Activated naive CD4-positive, alpha-beta T cell treated with anti-CD3 and anti-CD28 coated beads, Interleukin-2, amount 50 U/mL, for 24 hours (primary cell): ENCODE measurements at regions not wholly inside any gene's neighbourhood (a gene's known extent, or its start where the extent isn't known, plus 50 kb on each side); places are given as distances from the start of the nearest gene placed in this dataset.
"Not testable (repeated sequence)": the region's sequence is repeated elsewhere in the genome, so short reads cannot be mapped to it uniquely, and the experiment has no call there.

Experiments used
- H3K27ac Mint-ChIP-seq: one replicate; pipeline ENCODE4 v1.8.0; 2021; ENCODE audit warnings: mild to moderate bottlenecking, mixed read lengths
- H3K27me3 Mint-ChIP-seq: one replicate; pipeline ENCODE4 v1.8.0; 2021; ENCODE audit warnings: mixed read lengths
- H3K36me3 Mint-ChIP-seq: one replicate; pipeline ENCODE4 v1.8.0; 2021; ENCODE audit warnings: mixed read lengths
- H3K4me1 Mint-ChIP-seq: one replicate; pipeline ENCODE4 v1.8.0; 2021; ENCODE audit warnings: mixed read lengths
- H3K4me3 Mint-ChIP-seq: one replicate; pipeline ENCODE4 v1.8.0; 2021; ENCODE audit warnings: mild to moderate bottlenecking, mixed read lengths
- H3K9me3 Mint-ChIP-seq: one replicate; pipeline ENCODE4 v1.8.0; 2021; ENCODE audit warnings: mixed read lengths

DNA sequence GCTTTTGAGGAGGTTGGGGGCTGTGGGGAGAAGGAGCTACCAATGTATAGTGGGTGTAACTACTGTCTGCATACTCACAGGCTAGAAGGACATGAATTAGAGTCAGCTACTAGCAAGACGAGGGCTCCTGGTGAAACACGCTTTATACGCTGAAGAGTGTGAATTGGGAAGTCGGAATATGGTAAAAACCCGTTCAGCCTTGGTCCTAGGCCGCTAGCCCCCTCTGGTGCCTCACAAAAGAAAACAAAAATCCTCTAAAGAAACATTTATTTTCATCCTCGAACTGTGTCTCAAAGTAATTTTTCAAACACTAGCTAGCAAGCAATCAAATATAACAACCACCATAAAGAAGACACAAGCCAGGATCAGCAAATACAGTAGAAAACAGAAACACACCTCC lies 338.1 kb upstream of the SEMA3C start:
- H3K4me3 Mint-ChIP-seq: no peak overlapping the region
- H3K36me3 Mint-ChIP-seq: no peaks in the 10 kb centered on the region
- peaks cover 16% of the 10 kb centered on the region for H3K9me3 Mint-ChIP-seq
- H3K27ac Mint-ChIP-seq: no peak overlapping the region
- H3K27me3 Mint-ChIP-seq: no peaks in the 10 kb centered on the region
- no peaks in the 10 kb centered on the region for H3K4me1 Mint-ChIP-seq

DNA sequence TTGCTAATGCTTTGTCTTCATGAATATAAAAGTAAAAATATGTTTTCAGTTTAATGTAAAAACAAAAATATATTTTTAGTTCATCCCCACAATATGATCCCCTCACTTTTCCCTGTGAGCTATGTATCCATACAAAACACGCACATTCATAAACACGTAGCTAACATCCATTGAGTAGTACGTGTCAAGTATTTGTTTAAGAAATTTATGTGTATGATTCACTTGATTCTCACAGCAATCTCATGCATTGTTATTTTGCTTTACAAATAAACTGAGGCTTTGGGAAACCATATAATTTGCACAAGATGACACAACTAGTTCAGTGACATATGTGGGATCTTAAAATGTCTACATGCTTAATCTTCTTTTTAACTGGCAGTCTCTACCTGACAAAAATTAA lies 329.6 kb upstream of the SEMA3C start:
- no peaks in the 10 kb centered on the region for H3K36me3 Mint-ChIP-seq
- H3K27me3 Mint-ChIP-seq: no peaks in the 10 kb centered on the region

DNA sequence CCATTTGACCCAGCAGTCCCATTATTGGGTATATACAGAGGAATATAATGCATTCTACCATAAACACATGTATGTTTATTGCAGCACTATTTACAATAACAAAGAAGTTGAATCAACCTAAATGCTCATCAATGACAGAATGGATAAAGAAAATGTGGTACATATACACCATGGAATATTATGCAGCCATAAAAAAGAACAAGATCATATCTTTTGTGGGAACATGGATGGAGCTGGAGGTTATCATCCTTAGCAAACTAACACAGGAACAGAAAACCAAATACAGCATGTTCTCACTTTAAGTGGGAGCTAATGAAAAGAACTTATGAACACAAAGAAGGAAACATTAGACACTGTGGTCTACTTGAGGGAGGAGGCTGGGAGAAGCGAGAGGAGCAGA lies 328.5 kb upstream of the SEMA3C start:
- H3K9me3 Mint-ChIP-seq: not testable (repeated sequence)

More for the DNA sequence above, 329.6 kb upstream of the SEMA3C start:
- H3K4me1 Mint-ChIP-seq: no peaks in the 10 kb centered on the region
- no peak overlapping the region for H3K27ac Mint-ChIP-seq
- peaks cover 4% of the 10 kb centered on the region for H3K9me3 Mint-ChIP-seq
- no peak overlapping the region for H3K4me3 Mint-ChIP-seq

DNA sequence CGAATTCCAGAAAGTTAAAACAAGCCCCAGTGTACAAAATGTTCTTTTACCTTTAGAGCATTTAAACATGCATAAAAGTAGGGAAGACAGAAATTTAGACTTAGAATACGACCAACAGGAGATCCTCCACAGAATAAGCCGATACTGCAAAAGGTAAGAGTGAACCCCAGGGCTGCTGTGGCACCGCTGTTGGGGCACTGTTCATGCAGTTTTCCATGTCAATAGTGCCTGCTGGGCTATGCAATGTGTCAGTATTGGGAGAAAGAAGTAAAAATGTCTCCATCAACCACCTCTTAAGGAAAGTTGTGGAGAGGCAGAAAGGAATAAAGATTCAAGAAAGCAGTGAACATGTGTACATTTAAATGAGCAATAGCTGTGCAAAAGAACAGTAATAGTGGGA lies 326.5 kb upstream of the SEMA3C start:
- peaks cover 4% of the 10 kb centered on the region for H3K9me3 Mint-ChIP-seq
- H3K4me1 Mint-ChIP-seq: no peaks in the 10 kb centered on the region
- H3K4me3 Mint-ChIP-seq: no peak overlapping the region
- H3K36me3 Mint-ChIP-seq: no peaks in the 10 kb centered on the region
- no peaks in the 10 kb centered on the region for H3K27me3 Mint-ChIP-seq
- no peak overlapping the region for H3K27ac Mint-ChIP-seq

More for the DNA sequence above, 328.5 kb upstream of the SEMA3C start:
- H3K27ac Mint-ChIP-seq, H3K4me1 Mint-ChIP-seq, H3K4me3 Mint-ChIP-seq, H3K27me3 Mint-ChIP-seq, H3K36me3 Mint-ChIP-seq: not testable (repeated sequence)

DNA sequence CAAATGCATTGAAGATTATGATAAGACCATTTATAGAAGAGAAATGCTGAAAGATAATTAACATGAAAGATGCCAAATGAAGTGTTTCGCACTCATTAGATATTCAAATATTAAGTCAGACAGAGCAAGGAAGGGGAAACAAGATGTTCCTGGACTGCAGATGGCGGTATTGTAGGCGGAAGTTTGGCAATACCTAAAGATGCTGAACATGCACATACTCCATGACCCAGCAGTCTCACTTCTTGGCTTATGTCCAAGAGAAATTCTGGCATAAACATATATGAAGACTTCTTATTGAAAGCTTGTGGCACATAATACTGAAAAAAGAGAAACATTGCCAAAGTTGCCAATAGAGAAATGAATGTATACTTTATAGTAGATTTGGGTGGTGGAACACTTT lies 325.4 kb upstream of the SEMA3C start:
- Mint-ChIP-seq H3K4me3 (no peak overlapping the region), H3K4me1 (no peaks in the 10 kb centered on the region), H3K27ac (no peak overlapping the region), H3K27me3 (no peaks in the 10 kb centered on the region), H3K9me3 (peaks cover 4% of the 10 kb centered on the region), H3K36me3 (no peaks in the 10 kb centered on the region)

DNA sequence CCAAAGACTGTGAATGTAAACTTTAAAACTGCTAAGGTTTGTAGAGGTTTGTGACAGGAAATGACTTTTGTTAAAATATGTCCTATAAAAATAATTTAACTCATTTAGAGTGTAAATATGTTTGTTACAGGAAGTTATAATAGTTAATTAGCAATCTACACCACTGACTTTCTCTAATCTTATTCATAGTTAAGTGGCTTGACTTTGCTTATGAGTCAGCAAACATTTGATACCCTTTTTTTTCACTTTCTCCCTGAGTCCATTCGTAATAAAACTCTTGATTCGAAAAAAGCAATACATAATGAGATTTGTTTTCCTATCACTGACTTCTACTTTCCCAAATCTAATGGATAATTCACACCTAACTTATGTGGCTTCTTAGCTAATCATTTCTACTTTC lies 317.7 kb upstream of the SEMA3C start:
- Mint-ChIP-seq H3K27ac (no peak overlapping the region), H3K4me1 (no peaks in the 10 kb centered on the region), H3K4me3 (no peak overlapping the region)

DNA sequence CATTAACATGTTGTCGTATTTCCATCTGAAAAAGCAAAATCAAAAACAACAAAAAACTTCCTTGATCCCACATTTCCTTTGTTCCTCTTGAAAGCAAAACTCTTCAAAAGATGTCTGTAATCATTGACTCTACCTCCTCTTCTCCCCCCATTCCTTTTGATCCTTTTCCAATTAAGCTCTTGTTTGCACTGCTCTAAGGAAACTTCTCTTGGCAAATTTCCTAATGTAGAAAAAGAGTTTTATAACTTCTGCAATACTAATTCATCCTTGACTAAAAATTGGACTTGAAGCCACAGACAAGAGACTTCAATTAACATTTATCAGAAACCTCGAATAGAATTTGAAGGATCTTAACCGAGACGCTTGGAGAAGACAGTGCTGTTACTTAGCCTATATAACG lies 317.1 kb upstream of the SEMA3C start:
- H3K9me3 Mint-ChIP-seq: no peaks in the 10 kb centered on the region
- H3K27ac Mint-ChIP-seq: no peak overlapping the region

More for the DNA sequence above, 317.7 kb upstream of the SEMA3C start:
- Mint-ChIP-seq H3K36me3 (no peaks in the 10 kb centered on the region), H3K27me3 (no peaks in the 10 kb centered on the region), H3K9me3 (no peaks in the 10 kb centered on the region)

DNA sequence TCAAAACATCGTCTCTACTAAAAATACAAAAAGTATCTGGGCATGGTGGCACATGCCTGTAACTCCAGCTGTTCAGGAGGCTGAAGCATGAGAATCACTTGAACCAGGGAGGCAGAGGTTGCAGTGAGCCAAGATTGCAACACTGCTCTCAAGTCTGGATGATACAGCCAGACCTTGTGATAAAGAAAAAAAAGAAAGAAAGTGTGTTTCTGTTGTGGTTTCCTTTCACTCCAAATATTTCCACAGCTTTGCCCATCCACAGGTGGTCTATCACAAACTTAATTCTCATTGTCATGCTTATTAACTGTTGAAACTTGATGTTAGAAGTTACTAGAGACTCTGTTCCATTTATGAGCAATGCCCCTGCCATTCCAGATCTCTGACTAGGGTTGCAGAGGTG lies 316.0 kb upstream of the SEMA3C start:
- Mint-ChIP-seq H3K4me3 (no peak overlapping the region), H3K4me1 (no peaks in the 10 kb centered on the region), H3K36me3 (no peaks in the 10 kb centered on the region), H3K27me3 (no peaks in the 10 kb centered on the region), H3K9me3 (no peaks in the 10 kb centered on the region), H3K27ac (no peak overlapping the region)

More for the DNA sequence above, 317.1 kb upstream of the SEMA3C start:
- H3K27me3 Mint-ChIP-seq: no peaks in the 10 kb centered on the region
- H3K4me3 Mint-ChIP-seq: no peak overlapping the region
- H3K36me3 Mint-ChIP-seq: no peaks in the 10 kb centered on the region
- no peaks in the 10 kb centered on the region for H3K4me1 Mint-ChIP-seq

DNA sequence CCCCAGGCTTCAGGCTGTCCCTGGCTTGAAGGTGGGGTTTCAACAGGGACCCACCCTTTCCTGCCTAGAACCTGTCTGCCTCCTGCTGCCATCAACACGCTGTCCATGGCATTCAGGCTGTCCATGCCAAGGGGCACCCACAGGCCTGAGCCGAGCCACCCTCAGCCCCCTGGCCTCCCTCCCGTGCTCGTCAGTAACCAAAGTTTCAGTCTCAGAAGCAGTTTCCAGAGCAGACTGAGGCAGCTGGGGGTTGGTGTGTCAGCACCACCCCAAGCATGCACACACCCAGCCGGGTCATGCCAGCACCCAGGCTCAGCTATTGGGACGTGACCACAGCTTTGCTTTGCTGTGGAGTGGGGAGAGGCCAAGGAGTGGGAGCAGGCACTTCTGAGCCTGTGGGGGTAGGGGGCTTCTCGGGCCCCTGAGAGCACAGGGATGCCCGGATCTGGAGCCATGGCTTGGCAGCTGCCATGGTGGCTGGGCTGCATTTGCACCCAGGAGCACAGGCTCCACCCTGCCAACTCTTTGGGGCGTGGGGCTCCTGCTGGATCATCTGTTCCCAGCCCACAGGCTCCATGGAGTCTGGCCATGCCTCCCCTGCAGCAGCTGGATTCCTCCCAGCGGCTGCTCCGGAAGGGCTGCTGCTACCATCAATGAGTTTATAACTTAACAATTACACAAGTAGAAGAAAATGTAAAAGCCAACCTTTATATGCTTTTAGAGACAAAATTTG lies 314.5 kb upstream of the SEMA3C start:
- Mint-ChIP-seq H3K27ac (no peak overlapping the region), H3K9me3 (peaks cover 5% of the 10 kb centered on the region), H3K36me3 (no peaks in the 10 kb centered on the region), H3K27me3 (no peaks in the 10 kb centered on the region), H3K4me1 (no peaks in the 10 kb centered on the region), H3K4me3 (no peak overlapping the region)

DNA sequence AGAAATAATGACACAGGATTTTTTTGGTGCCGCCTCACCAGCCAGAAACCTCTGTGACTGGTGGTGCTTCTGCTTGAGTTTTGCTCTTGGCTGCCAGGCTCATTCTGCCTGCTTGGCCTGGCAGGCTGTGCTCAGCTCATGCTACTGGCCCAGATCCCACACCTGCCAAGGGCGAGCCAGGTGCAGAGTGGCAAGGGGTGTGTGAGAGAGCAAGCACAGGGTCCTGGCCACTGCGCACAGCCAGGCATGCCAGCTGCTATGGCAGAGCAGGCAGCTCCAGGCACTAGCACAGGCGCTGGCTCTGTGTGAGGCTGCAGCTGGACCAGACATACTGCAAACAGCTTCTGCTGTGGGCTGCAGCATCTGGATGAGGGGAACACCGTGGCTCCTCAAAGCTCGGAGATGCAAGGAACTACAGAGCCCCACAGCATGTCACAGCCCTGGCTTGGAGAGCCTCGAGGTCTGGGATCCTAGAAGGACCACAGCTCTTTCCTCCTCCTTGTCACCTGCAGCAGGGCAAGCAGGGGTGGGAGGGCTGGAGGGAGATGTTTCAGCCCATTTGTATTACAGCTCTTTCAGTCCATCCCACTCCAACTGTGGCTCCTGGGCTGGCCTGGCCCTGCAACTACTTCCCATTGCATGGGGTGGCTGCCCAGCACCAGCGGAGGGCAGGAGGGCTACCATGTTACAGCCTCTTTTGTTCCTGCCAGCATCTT lies 313.4 kb upstream of the SEMA3C start:
- Mint-ChIP-seq H3K4me1 (no peaks in the 10 kb centered on the region), H3K9me3 (peaks cover 5% of the 10 kb centered on the region), H3K36me3 (no peaks in the 10 kb centered on the region), H3K4me3 (no peak overlapping the region), H3K27me3 (no peaks in the 10 kb centered on the region), H3K27ac (no peak overlapping the region)

DNA sequence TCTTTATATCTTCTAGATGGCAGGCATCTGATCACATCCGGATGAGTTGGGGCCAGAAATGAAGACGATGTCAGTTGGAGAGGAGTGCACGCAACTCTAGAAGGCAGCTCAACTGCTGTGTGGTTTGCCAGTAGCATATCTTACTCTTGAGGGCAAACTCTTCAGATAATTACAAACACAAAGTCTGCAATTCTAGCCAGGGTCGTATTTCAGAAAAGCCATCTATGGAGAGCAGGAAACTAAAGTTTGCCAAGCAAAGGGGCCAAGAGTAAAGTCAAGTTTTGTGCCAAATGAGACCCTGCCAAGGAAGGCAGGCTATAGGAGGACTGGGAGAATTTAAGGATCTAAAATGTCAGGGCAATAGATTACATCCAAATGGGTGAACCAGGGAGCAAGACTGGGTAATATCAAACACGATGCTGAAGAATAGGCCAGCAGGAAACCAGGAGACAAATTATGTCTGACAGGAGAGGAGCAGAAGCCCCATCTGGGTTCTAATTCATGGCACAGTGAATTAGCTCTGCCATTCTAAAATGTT lies 312.5 kb upstream of the SEMA3C start:
- Mint-ChIP-seq H3K4me1 (no peaks in the 10 kb centered on the region), H3K9me3 (peaks cover 5% of the 10 kb centered on the region), H3K36me3 (no peaks in the 10 kb centered on the region), H3K27me3 (no peaks in the 10 kb centered on the region), H3K27ac (no peak overlapping the region), H3K4me3 (no peak overlapping the region)

DNA sequence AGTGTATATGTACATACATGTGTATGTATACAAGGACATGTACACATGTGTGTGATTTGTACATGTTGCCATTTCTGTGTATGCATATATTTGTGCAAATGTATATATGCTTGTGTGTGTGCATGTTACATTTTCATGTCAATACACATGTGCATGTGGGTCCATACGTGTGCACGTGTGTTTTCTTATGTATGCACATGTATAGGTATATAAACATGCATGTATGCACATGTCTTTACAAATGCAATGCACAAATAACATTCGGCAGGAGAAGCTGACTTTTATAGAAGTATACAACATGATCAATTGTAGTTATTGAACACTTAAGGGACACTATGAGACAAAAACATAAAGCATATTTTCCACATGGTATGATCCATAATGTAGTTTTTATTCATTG lies 307.4 kb upstream of the SEMA3C start:
- H3K27ac Mint-ChIP-seq: no peak overlapping the region
- no peak overlapping the region for H3K4me3 Mint-ChIP-seq
- H3K9me3 Mint-ChIP-seq: peaks cover 5% of the 10 kb centered on the region
- H3K4me1 Mint-ChIP-seq: no peaks in the 10 kb centered on the region
- no peaks in the 10 kb centered on the region for H3K27me3 Mint-ChIP-seq
- H3K36me3 Mint-ChIP-seq: no peaks in the 10 kb centered on the region

DNA sequence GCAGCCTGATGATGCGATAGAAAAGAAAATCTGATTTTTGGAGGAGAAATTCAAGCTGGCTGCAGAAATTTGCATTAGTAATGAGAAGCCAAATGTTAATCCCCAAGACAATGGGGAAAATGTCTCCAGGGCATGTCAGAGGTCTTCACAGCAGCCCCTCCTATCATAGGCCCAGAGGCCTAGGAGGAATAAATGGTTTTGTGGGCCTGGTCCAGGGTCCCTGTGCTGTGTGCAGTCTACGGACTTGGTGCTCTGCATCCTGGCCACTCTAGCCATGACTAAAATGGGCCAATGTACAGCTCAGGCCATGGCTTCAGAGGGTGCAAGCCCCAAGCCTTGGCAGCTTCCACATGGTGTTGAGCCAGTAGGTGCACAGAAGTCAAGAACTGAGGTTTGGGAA lies 303.8 kb upstream of the SEMA3C start:
- H3K9me3 Mint-ChIP-seq, H3K4me1 Mint-ChIP-seq, H3K27me3 Mint-ChIP-seq, H3K27ac Mint-ChIP-seq, H3K36me3 Mint-ChIP-seq, H3K4me3 Mint-ChIP-seq: not testable (repeated sequence)

DNA sequence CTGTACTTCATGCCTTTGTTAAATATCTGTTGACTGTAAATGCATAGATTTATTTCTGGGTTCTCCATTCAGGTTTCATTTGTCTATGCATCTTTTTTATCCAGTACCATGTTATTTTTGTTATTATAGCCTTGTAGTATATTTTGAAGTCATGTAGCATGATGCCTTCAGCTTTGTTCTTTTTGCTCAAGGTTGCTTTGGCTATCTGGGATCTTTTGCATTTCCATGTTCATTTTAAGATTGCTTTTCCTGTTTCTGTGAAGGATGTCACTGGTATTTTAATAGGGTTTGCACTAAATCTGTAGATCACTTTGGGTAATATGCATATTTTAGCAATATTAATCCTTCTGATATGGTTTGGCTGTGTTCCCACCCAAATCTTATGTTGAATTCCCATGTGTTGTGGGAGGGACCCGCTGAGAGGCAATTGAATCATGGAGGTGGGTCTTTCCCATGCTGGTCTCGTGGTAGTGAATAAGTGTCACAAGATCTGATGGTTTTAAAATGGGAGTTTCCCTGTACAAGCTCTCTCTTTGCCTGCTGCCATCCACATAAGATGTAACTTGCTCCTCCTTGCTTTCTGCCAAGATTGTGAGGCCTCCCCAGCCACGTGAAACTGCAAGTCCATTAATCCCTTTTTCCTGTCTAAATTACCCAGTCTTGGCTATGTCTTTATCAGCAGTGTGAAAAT lies 302.8 kb upstream of the SEMA3C start:
- Mint-ChIP-seq H3K27me3 (no peaks in the 10 kb centered on the region), H3K27ac (no peak overlapping the region), H3K9me3 (no peaks in the 10 kb centered on the region), H3K4me3 (no peak overlapping the region), H3K4me1 (no peaks in the 10 kb centered on the region), H3K36me3 (no peaks in the 10 kb centered on the region)

DNA sequence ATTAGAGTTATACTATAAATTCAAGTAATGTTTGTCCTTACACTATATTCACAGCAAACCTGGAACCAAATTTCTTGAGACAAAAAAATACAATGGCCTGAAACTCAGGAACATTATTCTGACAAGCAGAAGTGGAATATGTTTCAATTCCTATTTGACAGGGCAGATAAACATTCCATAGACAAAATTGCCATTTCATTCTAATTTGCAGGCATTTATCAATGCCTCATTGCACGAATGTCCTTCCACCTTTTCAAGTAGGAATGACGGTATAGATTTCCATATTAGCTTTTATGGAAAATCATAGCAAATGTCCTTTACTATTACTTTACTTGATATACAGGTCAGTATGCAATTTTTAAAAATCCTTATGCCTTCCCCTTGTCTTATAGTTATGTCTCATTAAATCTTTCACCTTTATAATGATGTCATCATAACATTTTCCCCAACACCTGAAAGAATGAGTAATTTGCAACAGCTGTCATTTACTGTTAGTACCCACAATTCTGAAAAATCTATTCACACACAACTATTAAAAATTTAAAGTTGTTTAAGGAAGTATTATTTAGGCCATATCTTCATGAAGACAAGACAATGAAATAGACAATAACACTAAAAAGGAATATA lies 299.7 kb upstream of the SEMA3C start:
- H3K36me3 Mint-ChIP-seq: no peaks in the 10 kb centered on the region
- no peaks in the 10 kb centered on the region for H3K4me1 Mint-ChIP-seq
- H3K9me3 Mint-ChIP-seq: no peaks in the 10 kb centered on the region
- no peak overlapping the region for H3K27ac Mint-ChIP-seq
- H3K4me3 Mint-ChIP-seq: no peak overlapping the region
- H3K27me3 Mint-ChIP-seq: no peaks in the 10 kb centered on the region

DNA sequence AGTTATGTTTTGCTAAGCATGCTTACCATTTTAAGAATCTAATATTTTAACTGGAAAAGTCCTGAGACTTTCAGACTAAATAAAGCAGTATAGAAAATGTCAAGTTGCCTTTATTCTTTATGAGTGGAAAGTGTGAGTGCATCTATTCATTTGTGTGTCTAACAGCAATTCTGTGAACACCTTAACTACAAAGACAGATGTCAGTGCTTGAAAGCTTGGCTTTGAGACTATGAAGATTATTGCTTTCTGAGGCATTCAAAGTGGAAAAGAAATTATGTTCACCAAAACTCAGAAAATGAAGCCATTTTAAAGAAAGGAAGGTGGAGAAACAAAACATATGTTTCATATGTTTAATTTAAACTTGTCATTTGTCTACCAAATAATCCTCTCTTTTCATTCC lies 294.5 kb upstream of the SEMA3C start:
- Mint-ChIP-seq H3K27ac (no peak overlapping the region), H3K4me3 (no peak overlapping the region), H3K9me3 (no peaks in the 10 kb centered on the region), H3K36me3 (no peaks in the 10 kb centered on the region), H3K27me3 (no peaks in the 10 kb centered on the region), H3K4me1 (no peaks in the 10 kb centered on the region)
